ENCODE measurements at regions not wholly inside any gene's neighbourhood (a gene's known extent, or its start where the extent isn't known, plus 50 kb on each side); places are given as distances from the start of the nearest gene placed in this dataset.

DNA sequence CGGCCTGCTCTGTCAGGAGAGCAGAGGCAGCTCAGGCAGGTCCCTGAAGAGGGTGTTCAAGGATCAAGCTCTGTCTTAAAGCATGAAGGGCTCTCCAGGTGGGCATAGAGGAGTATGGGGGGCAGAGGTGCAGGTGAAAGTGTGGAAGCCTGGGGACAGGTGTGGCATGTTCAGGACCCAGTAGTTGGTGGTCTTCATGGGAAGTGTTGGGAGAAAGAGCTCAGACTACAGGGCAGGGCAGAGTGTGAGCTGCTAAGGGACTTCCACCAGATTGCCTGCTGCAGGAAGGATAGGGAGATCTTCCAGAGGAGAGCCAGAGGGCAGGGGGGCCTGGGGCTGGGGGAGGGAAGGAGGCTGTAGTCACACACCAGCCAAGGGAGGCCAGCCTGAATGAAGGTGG, 156.5 kb upstream of the GDF10 start:
- DNase-seq (ENCODE audit: low spot score) = no peak

DNA sequence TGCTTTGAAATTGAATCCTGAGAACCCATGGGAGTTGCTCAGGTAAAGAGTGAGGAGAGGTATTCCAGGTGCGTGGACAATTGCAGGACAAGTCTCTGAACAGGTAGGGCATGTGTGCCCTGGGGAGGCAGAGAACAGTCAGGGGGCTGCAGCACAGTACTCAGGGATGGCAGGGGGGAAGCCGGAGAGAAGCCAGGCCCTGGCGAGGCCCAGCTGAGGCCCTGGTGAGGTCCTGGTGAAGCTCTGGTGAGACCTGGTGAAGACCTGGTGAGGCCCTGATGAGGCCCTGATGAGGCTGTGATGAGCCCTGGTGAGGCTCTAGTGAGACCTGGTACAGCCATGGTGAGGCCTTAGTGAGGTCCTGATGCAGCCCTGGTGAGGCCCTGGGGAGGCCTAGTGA, 155.5 kb upstream of the GDF10 start:
- no peak for DNase-seq (ENCODE audit: low spot score)

DNA sequence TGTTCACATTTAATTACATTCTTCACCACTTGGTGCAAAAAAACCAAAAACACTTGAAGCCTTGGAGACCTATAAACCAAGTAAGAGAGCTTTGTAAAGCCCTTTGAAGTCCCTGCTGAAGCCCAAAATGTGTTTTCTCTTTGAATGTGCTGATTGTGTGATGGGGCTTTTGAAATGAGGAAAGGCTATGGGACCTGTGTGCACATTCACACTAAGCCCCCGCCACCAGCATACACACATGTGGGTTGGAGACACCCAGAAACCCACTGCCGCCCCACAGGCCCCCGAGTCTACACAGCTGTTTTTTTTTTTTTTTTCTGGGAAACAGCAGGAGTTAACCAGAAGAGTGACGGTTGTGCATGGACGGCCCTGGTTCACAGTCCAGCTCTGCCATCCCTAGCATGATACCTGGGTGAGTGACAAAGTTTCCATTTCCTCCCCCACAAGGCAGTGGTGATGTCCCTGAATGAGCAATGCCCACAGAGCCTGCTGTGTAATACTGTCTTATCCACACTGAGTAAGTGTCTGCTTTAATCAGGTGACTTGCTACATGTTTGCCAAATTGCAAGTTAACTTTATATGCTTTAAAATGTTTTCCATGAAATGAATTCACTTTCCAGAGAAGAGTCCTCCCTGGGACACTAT, 154.6 kb upstream of the GDF10 start:
- no peak for DNase-seq (ENCODE audit: low spot score)

DNA sequence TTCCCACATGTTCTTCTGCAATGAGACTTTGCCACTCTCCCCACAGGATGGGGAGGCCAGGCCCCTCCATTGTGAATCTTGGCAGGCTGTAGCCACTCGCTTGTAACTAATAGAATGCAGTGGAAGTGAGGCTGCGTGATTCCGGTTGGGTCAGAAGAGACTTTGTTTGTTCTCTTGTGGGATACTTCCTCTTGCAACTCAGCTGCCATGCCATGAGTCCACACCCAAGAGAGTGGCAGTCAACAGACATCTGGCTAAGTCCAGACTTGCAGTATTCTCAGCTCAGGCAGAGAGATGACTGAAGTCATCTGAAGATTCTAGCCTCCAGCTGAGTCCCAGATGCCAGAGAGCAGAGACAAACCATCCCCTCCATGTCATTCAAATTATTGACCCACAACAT, 153.4 kb upstream of the GDF10 start:
- no peak for DNase-seq (ENCODE audit: low spot score)

DNA sequence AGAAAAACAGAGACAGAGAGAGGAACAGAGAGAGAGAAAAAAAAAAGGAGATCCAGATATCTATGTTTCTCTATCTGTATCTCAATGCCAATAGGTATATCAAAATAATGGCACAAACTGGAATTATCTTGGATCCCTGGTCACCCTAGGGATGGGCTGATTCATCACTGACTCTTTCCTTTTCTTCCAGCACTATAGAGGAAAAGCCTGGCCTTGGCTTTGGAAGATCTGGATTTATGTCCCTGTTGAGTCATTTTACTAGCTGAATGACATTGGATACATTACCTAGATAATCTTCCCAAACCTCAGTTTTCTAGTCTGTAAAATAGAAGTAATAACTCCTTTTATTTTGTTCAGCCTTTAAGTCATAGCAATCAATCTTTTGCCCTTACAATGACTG, 152.8 kb upstream of the GDF10 start:
- DNase-seq (ENCODE audit: low spot score) = no peak

DNA sequence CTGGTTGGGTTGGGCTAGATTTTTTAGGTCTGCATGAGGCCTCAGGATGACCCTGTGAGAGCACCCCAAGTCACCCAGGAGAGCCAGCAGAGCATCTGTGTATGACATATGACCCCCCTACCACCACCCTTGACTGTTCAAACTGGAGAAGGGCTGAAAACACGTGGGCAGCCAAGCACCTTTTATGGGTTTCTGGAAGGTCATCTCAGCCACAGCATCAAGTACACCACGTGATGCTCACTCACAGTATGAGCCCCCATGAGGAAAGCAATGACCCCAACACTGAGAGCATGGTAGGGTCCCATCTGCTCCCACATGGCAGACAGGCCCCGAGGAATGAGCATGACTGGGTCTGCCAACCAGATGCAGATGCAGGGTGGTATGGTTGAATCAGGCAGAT, 149.4 kb upstream of the GDF10 start:
- no peak for DNase-seq (ENCODE audit: low spot score)

DNA sequence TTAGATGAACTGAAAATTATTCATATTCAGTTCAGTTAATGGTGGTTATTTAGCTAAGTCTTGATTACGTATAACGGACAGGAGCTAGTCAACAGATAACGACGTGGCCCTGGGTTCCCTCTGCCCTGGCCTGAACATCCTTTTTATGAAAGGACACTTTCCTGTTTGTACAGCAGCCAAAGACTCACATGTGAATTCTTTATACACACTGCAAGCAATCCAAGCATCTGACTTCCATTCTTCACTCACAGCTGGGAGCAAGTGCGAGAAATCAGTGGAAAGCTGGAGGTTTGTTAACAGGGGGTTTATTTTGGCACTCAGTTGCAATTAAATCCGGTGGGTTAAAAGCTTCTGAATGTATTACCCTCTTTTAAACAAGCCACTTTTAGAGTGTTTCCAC, 148.1 kb upstream of the GDF10 start:
- no peak for DNase-seq (ENCODE audit: low spot score)

DNA sequence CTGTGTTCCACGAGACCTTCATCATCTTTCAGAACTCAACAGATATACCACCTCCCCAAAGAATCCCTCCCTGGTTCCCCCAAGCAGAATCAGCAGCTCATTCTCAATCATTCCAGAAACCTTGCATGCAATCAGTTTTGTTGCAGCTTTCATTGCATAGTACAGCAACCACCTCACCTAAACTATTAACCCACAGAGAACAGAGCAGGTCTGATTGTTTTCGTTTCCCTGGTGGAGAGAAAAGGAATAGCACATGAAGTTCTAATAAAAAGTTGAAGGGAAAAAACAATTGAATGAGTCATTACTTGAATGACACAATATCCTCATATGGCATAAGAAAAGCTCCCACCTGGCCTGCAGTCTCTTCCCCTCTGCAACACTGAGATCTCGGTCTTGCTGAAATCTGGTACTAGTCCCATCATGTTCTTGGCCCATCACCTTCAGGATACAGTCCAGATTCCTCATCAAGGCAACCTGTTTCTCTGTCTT, 147.1 kb upstream of the GDF10 start:
- no peak for DNase-seq (ENCODE audit: low spot score)

DNA sequence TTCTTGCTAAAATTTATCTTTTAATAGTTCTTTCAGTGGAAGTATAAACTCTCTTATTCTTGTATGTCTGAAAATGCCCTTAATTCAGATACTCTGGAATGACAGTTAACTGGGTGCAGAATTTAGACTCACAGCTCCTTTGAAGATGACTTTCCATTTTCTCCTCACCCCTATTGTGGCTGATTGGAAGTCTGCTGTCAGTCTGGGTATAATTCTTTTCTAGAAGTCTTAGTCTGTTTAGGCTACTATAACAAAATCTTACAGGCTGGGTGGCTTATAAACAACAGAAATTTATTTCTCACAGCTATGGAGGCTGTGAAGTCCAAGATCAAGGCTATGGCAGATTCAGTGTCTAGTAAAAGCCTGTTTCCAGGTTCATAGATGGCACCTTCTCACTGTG, 145.2 kb upstream of the GDF10 start:
- DNase-seq (ENCODE audit: low spot score) = no peak

DNA sequence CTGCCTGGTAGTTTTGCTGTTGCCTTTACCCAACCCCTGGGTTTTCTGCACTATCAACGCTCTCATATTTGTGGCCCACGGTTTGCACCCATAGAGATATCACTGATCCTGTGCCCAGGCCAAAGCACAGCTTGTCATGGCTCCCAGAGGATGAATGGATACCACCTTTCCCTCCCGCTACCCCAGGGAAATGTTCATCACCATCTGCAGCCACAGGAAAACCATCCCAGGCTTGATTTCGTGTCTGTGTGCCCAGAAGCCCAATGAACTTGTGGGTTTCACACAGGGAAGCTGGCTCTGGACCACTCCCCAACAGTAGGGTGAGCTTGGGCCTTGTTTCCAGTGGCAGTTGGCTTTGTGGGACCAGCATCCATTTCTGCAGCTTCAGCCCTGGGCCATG, 143.1 kb upstream of the GDF10 start:
- DNase-seq (ENCODE audit: low spot score) = no peak

DNA sequence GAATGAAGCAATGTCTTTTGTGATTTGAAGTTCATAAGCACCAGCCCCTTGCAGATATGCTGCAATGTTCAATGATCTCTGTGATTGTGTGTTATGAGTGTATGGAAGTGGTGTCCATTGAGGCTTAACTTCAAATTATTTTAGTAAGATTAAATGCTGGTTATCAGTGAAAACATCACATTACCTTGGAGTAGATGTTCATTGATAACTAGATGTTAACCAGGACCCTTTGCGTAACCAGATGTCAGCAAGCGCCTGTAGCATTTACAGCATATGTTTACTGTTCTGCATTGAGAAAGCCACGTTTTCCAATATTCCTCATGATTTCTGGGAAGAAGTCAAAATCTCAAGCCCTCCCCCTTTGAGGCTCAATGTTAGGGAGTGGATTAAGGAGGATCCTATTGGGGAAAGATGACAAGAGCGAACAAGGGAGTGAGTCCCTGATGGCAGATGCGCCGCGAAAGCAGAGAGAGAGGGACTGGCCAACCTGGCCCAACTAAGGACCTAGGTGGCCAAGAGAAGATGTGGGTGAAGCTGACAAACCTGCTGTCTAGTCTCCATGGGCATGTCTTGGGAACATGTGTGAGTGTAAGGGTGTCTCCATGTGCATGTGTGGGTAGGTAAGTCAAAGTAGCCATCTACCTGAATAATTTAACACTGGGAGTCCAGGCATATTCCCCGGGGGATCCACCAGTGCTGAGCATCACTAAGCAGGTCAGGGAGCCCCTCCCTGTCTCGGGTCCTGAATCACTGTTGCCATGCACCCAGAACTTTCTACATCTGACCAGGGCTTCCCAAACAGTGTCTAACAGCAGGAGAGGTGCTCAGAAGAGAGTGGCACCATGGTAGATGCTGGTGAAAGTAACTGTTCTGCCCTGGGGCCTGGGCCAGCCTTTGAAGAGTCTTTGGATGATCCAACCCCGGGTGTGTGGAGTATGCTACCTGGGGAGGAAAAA, 141.6 kb upstream of the GDF10 start:
- no peak for DNase-seq (ENCODE audit: low spot score)

DNA sequence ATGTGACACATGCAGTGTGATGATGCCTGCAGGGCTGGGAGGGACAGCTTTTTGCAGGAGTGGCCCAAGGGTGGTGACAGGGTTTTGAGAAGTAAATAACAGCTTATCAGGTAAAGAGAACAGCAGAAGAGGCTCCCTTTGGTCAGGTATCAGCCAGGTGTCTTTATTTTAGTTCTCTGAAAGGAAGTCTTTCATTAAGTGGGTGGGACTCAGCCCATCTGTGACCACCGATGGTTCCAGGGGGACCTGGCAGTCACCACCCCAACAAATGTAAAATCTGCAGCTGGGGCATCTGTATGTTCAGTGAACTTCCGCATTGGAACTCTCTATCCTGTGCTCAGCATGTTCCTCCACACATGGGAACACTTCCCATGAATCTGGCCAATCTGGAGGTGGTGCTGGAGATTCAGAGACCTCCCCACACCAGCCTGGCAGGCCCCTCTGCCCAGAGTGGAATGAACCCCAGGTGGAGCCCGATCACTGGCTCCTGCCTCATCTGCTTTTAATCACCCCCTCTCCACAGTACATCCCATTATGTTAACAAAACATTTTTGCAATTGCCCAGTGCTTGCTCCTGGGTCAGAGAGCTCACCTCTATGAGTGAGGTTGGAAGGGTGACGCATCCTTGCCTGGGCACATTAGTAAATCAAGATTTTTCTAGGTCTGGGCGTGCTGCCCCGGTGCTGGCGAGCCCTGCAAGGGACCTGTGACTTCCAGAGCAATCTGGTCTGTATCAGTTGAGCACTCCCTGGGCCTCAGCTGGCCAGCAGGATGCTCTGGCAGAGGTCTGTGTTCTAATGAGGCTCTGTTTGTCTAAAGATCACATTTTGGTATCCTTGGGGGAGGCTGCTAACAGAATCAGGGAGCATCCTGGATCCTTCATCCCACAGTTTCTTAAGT, 140.4 kb upstream of the GDF10 start:
- no peak for DNase-seq (ENCODE audit: low spot score)

DNA sequence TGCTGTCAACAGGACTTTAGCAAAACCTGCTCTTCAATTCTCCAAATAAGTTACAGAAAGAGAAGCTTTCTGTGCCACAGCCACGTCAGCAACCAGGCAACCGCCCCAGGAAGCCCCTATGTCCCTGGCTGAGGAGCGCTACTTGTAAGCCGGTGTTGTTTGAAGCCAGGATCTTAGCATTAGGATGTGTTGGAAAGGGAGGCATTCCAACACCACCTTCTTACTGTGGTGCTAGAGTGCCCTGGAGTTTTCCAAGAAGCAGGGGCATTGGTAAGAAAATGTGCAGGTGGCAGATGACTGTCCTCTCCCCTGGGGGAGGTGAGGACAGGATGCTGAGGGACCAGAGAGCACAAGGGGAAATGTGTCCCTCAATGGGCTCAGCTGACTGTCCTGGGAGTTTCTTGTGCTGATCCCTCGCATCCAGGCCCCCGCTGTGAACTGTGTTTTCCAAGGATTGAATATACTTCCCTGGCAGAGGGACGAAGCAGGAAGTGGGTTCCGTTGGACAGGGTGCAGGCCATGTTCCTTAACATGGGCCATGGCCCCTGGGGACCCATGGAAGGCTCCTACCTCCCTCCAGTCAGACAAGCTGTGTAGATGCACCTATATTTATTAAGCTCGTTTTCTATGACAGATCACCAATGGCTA, 139.6 kb upstream of the GDF10 start:
- no peak for DNase-seq (ENCODE audit: low spot score)

DNA sequence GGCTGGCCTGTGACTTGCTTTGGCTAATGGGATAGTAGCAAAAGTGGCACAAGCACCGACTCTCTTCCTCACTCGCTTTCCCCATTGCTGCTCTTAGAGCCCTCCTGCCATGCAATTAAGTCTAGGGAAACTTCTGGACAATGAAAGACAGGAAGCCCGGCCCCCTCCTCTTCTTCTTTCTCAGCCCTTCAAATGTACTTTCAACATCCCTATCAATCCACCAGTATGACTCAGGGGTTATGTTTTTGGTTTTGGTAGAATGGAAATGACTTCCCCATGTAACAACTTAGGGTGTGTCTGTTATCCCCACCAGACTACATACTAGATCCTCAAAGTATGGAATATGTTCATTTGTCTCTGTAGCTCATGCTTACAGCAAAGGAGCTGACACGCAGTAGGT, 139.0 kb upstream of the GDF10 start:
- DNase-seq (ENCODE audit: low spot score) = no peak

DNA sequence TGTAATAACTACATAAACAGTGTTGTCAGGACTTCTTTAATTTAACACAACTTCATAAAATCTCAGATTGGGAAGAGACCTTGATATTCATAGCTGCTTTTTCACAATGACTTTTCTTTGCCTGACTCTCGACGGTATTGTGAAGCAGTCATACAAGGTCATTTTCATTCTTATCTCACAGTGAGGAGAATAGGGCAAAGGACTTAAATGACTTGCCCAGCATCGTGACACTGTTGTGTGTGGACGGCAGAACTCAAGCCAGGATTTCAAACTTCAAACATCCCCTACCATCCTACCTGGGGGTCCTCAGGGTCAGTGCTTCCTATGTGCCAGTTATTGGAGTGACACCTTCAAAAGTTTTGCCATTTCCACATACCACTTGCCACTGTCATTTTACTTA, 138.5 kb upstream of the GDF10 start:
- no peak for DNase-seq (ENCODE audit: low spot score)

DNA sequence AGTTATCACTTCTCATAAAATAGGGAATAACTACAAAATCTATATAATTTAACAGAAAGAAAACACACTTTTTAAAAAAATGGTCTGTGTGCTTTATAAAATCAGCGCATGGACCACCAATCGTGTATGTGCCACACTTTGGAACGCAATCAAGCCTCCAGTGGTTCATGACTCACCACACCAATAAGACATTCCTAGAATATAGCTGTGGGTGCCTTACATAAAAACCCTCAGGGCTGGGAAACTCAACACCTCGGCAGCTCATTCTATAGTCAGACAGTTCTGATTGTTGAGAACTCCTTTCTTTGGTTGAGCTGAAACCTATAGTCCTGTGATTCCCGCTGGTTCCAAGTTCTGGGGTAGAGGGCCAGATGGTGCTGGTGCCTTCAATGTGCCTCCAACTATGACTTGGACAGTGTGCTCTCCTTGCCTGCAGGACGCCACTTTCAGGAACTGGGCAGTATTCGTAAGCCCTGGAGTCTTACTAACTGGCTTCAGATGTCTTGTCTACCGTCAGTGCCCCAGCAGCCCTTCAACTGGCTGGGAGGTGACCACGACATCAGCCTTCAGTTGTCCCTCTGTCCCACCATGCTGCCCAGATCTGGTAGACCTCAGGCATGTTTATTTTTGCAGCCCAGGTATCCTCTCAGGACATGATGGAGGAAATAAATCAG, 135.7 kb upstream of the GDF10 start:
- DNase-seq (ENCODE audit: low spot score) = no peak

DNA sequence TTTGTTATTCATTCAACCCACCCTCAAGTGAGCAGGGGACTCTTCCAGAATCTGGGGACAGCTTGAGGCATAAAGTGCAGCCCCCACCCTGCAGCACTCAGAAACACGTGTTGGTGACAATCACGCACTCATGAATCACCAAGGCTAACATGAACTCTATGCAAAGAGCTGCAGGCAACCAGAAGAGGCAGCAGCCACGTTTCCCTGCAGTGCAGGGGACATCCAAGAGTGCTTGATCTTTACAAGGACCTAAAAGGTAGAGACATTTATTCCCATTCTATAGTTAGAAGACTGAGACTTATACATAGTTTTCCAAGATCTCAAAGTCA, 135.2 kb upstream of the GDF10 start:
- no peak for DNase-seq (ENCODE audit: low spot score)

DNA sequence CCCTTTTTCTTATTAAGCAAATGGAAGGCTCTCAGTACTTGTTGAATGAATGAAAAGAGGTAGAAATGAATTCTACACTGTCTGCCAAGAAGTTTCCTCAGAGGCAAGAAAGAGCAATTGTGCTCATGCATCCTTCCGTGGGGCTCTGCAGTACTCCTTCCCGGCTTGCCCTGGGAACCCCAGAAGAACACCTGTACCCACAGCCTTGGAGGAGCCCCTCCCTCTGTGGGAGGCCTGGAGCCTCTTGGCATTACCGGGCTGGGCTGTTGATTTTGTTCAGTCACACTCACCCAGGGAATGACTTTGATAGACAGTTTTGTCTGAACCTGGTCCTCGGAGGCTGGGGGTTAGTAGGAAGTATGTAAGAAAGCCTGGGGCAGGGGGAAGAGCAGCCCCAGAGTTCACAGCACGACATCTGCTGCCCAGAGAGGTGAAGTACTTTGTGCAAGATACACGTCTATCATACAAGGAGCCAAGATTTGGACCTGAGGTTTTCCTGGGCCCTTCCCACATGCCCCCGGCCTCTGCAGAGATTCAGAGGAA, 134.8 kb upstream of the GDF10 start:
- DNase-seq (ENCODE audit: low spot score) = no peak

DNA sequence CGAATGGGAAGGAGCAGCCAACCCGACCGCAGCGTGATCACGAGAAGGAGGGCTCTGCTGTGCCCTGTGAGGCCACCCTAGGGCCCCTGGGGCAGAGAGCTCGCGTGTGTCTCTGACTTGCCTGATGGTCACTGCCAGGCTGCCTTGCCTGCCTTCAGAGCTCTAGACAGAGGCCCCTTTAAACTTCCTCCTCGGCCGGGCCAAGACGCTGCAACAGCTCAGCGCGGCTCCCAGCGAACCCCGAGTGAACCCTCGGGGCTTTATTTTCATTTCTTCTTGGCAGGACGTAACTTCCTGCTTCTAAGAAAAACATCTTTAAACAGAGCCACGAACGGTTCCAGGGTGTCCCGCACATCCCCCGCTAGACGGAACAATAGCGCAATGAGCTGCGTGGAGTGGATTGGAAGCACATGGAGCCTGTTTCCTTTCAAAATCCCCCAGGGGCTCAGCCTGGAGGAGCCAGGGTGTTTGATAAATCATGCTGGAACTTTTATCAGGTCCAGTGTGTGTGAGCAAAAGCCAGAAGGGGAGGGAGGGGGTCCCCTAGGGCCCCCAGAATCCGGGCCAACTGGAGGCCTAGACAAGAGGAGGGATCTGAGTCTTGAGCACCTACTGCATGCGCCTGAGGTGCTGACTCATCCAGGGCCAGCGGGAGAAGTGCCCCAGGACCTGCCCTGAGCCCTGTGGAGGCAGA, 134.1 kb upstream of the GDF10 start:
- DNase-seq (ENCODE audit: low spot score) = peak; percentile 38

DNA sequence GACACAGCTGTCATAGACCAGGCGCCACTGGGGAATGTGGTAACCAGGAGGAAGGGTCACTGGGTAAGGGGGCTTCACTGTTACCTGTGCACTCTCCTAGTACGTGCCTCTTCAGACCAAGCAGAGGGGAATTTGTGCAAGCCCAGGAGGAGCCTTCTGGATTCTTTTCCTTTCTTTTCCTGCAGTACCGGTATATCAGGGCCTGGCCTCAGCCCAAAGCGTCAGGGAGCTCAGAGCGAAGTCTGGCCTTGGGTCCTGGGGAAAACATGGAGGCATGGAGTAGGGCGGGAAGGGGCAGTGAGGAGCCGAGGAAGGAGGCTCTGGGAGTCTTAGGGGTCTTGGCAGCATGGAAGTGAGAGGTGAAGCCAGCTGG, 133.6 kb upstream of the GDF10 start:
- DNase-seq (ENCODE audit: low spot score) = no peak
